HS-27A (cell line): ENCODE measurements at regions not wholly inside any gene's neighbourhood (a gene's known extent, or its start where the extent isn't known, plus 50 kb on each side); places are given as distances from the start of the nearest gene placed in this dataset.

Experiments
- DNase-seq: peaks from one replicate; pipeline ENCODE4 v3.0.0-alpha.2; 2012; ENCODE audit warnings: low read depth, missing footprints

GRCh38 chr4:3852711-3853110, 86.5 kb downstream of the ADRA2C start:
- no peak for DNase-seq

GRCh38 chr4:3853388-3854035, 87.3 kb downstream of the ADRA2C start:
- DNase-seq: no peak

GRCh38 chr4:3854661-3855060, 88.5 kb downstream of the ADRA2C start:
- DNase-seq: no peak

GRCh38 chr4:3855646-3856045, 89.5 kb downstream of the ADRA2C start:
- no peak for DNase-seq

- no peak for DNase-seq
These were observed 90.5 kb downstream of the ADRA2C start for GRCh38 chr4:3856604-3857204.

- DNase-seq: no peak
These were observed 91.2 kb downstream of the ADRA2C start for GRCh38 chr4:3857269-3857926.

- no peak for DNase-seq
These were observed 92.0 kb downstream of the ADRA2C start for GRCh38 chr4:3858046-3858730.

- DNase-seq: no peak
These were observed 92.7 kb downstream of the ADRA2C start for GRCh38 chr4:3858765-3859388.

- no peak for DNase-seq
These were observed 93.4 kb downstream of the ADRA2C start for GRCh38 chr4:3859571-3859970.

GRCh38 chr4:3860061-3860912, 94.1 kb downstream of the ADRA2C start:
- no peak for DNase-seq

- DNase-seq: no peak
These were observed 94.9 kb downstream of the ADRA2C start for GRCh38 chr4:3860913-3861636.

- DNase-seq: no peak
These were observed 95.8 kb downstream of the ADRA2C start for GRCh38 chr4:3861720-3862639.

GRCh38 chr4:3862640-3863420, 96.6 kb downstream of the ADRA2C start:
- no peak for DNase-seq

- no peak for DNase-seq
These were observed 97.9 kb downstream of the ADRA2C start for GRCh38 chr4:3863841-3864741.

GRCh38 chr4:3864742-3865721, 98.8 kb downstream of the ADRA2C start:
- no peak for DNase-seq

GRCh38 chr4:3865986-3866812, 100.0 kb downstream of the ADRA2C start:
- no peak for DNase-seq
